MM.1S (cell line): ENCODE measurements at regions not wholly inside any gene's neighbourhood (a gene's known extent, or its start where the extent isn't known, plus 50 kb on each side); places are given as distances from the start of the nearest gene placed in this dataset.

Experiments
- DNase-seq: peaks from one replicate; pipeline ENCODE4 v3.0.0-alpha.2; 2015
- H2AFZ ChIP-seq: fragments of 300-600 bp; sonication (generic); 2 replicates; pipeline ENCODE4 v1.6.0; 2016; ENCODE audit warnings: antibody characterized with exemption, low read length
- H3F3A ChIP-seq: fragments of 300-600 bp; sonication (generic); 2 replicates; pipeline ENCODE4 v1.6.1; 2016; ENCODE audit warnings: mild to moderate bottlenecking, antibody characterized with exemption, low read length, moderate library complexity, mixed read lengths; ENCODE audit not compliant: insufficient read depth
- H3K27ac ChIP-seq: fragments of 300-600 bp; sonication (generic); 2 replicates; pipeline ENCODE4 v1.5.1; 2016; ENCODE audit warnings: mild to moderate bottlenecking, low read length
- H3K27me3 ChIP-seq: fragments of 300-600 bp; sonication (generic); replicated peaks from 2 replicates; pipeline ENCODE4 v1.6.0; 2016; ENCODE audit warnings: low read length; ENCODE audit not compliant: insufficient read depth
- H3K36me3 ChIP-seq: fragments of 300-600 bp; sonication (generic); replicated peaks from 2 replicates; pipeline ENCODE4 v1.6.1; 2016; ENCODE audit warnings: mild to moderate bottlenecking, low read length, mixed read lengths; ENCODE audit not compliant: insufficient read depth
- H3K4me1 ChIP-seq: fragments of 300-600 bp; sonication (generic); 2 replicates; pipeline ENCODE4 v1.6.1; 2016; ENCODE audit warnings: low read length, mixed read lengths
- H3K4me2 ChIP-seq: fragments of 300-600 bp; sonication (generic); 2 replicates; pipeline ENCODE4 v1.6.0; 2016; ENCODE audit warnings: low read depth, low read length
- H3K4me3 ChIP-seq: fragments of 300-600 bp; sonication (generic); 2 replicates; pipeline ENCODE4 v1.5.1; 2016; ENCODE audit warnings: low read length, mixed read lengths
- H3K79me2 ChIP-seq: fragments of 300-600 bp; sonication (generic); 2 replicates; pipeline ENCODE4 v1.6.1; 2016; ENCODE audit warnings: mixed run types, low read length, mixed read lengths
- H3K9ac ChIP-seq: fragments of 300-600 bp; sonication (generic); 2 replicates; pipeline ENCODE4 v1.6.1; 2016; ENCODE audit warnings: low read length, mixed read lengths
- H3K9me2 ChIP-seq: fragments of 300-600 bp; sonication (generic); replicated peaks from 2 replicates; pipeline ENCODE4 v1.6.1; 2016; ENCODE audit warnings: mild to moderate bottlenecking, low read length, mixed read lengths; ENCODE audit not compliant: insufficient read depth
- H3K9me3 ChIP-seq: fragments of 300-600 bp; sonication (generic); replicated peaks from 2 replicates; pipeline ENCODE4 v1.6.1; 2016; ENCODE audit warnings: mild to moderate bottlenecking, low read length, mixed read lengths; ENCODE audit not compliant: insufficient read depth
- H4K20me1 ChIP-seq: fragments of 300-600 bp; sonication (generic); 2 replicates; pipeline ENCODE4 v1.6.1; 2016; ENCODE audit warnings: mild to moderate bottlenecking, low read length, moderate library complexity, mixed read lengths; ENCODE audit not compliant: insufficient read depth
- CTCF ChIP-seq: fragments of 300-600 bp; sonication (generic); IDR thresholded peaks from 2 replicates; pipeline ENCODE4 v1.5.1; 2016; ENCODE audit warnings: antibody characterized with exemption, low read length, mixed read lengths
- EZH2 ChIP-seq: fragments of 300-600 bp; sonication (generic); optimal IDR thresholded peaks from 2 replicates; pipeline ENCODE3; 2017; ENCODE audit warnings: low read depth, mild to moderate bottlenecking, antibody characterized with exemption, low read length, mixed read lengths
- EZH2phosphoT487 ChIP-seq: fragments of 300-600 bp; sonication (generic); IDR thresholded peaks from 2 replicates; pipeline ENCODE4 v1.6.1; 2018; ENCODE audit warnings: antibody characterized with exemption, low read length

- Histone ChIP-seq H3K27me3 (no peaks in the 10 kb centered on the region), H3K4me1 (no peaks in the 10 kb centered on the region), H3K79me2 (no peaks in the 10 kb centered on the region), H3K27ac (no peak overlapping the region; the same call in 1 of the 2 replicates), H3F3A (no peaks in the 10 kb centered on the region; the same call in 1 of the 2 replicates), H4K20me1 (no peaks in the 10 kb centered on the region), H2AFZ (no peak overlapping the region), H3K9ac (no peak overlapping the region), H3K9me2 (no peaks in the 10 kb centered on the region), H3K4me3 (no peak overlapping the region), H3K4me2 (no peak overlapping the region), H3K9me3 (no peaks in the 10 kb centered on the region), H3K36me3 (no peaks in the 10 kb centered on the region)
- no peak for TF ChIP-seq CTCF
- no peak for TF ChIP-seq EZH2phosphoT487
- DNase-seq = no peak
Measured at GRCh38 chr14:83491091-83491490, 1957.4 kb upstream of the SEL1L start.

- no peaks in the 10 kb centered on the region for H3K4me1 ChIP-seq
- TF ChIP-seq CTCF (no peak), EZH2phosphoT487 (no peak), EZH2 (no peak)
- DNase-seq = no peak
Measured at GRCh38 chr14:83520837-83521236, 1987.2 kb upstream of the SEL1L start.

GRCh38 chr14:83529531-83529930, 1995.9 kb upstream of the SEL1L start:
- Histone ChIP-seq H3K36me3 (no peaks in the 10 kb centered on the region), H3K9ac (no peak overlapping the region), H3K4me2 (no peak overlapping the region), H4K20me1 (no peaks in the 10 kb centered on the region), H3K9me2 (no peaks in the 10 kb centered on the region), H3K9me3 (no peaks in the 10 kb centered on the region), H3K4me3 (no peak overlapping the region), H3K27me3 (no peaks in the 10 kb centered on the region), H3K4me1 (no peaks in the 10 kb centered on the region), H3K79me2 (no peaks in the 10 kb centered on the region), H2AFZ (no peak overlapping the region), H3F3A (no peaks in the 10 kb centered on the region), H3K27ac (no peak overlapping the region)
- no peak for DNase-seq
- TF ChIP-seq EZH2 (no peak), EZH2phosphoT487 (no peak), CTCF (no peak)

More at GRCh38 chr14:83520837-83521236, 1987.2 kb upstream of the SEL1L start:
- Histone ChIP-seq H3K9me3 (no peaks in the 10 kb centered on the region), H4K20me1 (no peaks in the 10 kb centered on the region), H2AFZ (no peak overlapping the region), H3K36me3 (no peaks in the 10 kb centered on the region), H3K27me3 (no peaks in the 10 kb centered on the region), H3K79me2 (no peaks in the 10 kb centered on the region), H3K9ac (no peak overlapping the region), H3F3A (no peaks in the 10 kb centered on the region), H3K4me3 (no peak overlapping the region), H3K9me2 (no peaks in the 10 kb centered on the region), H3K27ac (no peak overlapping the region), H3K4me2 (no peak overlapping the region)
